GM12872 (cell line): ENCODE measurements at regions not wholly inside any gene's neighbourhood (a gene's known extent, or its start where the extent isn't known, plus 50 kb on each side); places are given as distances from the start of the nearest gene placed in this dataset.

ENCODE experiments used
- CTCF ChIP-seq: IDR thresholded peaks from 3 replicates; pipeline ENCODE4 v1.5.1; 2011; ENCODE audit warnings: low read depth, mild to moderate bottlenecking, low read length, moderate library complexity; ENCODE audit not compliant: insufficient read depth

DNA sequence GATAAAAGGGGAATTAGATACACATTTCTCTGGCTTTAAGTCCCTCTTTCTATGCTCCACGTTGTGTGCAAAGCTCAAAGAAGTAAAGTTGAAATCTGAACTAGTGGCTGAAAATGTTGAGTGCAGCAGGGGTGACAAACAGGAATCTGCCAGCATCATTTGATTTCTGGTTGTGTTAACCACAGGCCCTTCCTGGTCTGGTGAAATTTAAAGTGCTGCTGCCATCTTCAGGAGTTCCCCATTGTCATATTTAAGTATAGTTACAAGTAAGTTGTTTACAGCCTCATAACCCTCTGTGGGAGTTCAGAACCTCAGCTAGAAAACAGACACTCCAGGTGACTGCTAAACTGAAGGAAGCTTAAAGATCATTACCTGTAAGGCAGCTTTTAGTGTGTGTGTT lies 90.9 kb upstream of the CCDC196 start:
- TF ChIP-seq CTCF = no peak

DNA sequence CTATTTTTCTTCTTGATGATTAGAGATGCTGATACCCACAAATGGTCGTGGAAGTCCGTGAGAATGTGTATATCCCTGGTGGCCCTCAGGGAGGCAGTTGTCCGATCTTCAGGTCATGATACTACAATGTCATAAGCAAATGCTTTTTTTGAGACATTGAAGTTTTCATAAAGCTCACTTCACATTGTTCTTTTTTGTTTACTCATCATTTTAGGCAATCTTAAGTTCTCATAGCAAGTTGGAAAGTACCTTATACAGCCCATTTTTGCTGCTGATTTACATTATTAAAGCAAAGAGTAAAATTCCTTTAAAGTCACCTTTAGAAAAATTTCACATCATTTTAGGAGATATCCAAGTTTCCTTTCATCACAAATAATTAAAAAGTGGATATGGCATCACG lies 90.0 kb upstream of the CCDC196 start:
- TF ChIP-seq CTCF = no peak

DNA sequence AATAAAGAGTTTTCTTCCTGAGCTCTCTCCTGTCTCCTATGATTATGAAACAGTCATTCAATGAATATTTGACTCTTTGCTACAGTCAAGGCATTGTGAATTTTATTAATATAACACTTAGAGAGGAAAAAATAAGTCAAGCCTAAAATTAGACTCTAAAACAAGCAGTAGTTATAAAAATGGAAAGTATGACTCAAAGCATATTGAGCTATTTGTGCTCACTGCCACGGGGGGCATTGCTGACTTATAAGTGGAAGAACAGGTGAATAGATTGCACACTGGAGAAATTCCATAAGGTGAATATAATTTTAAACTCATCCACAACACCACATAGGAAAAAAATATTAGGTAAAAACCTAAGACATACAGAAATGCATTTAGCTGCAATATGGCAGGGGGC lies 87.7 kb upstream of the CCDC196 start:
- 0 out of 3 replicates have a peak, but pooled peaks have one; percentile 21 for TF ChIP-seq CTCF

DNA sequence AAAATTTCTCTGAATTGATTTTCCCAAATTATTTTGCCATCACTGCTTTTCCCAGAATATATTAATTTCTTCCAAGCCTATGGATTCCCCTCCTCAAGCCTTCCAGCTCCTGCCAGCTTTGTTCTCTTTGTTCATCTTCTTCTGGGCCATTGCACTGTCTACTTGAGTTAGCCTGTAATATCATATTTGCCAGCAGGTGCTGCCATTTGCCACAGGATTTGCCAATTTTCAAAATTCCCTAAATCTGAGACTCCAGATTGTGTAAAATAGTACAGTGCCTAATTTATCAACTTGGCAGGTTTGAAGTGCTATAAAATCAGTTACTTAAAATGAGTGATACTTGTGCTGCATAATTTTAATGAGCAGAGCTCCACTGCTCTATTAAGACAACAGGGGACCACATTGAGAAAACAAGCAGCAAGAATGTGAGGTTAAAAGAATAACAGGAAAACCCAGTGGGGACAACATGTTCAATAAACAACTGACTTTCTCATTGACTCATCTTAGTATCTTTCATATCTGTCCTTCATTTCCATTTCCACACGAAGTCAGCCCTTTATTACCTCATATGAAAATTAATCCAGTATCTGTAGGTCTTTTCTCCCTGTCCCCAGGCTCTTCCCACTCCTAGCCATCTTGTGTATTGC lies 84.6 kb upstream of the CCDC196 start:
- peak; percentile 75 for TF ChIP-seq CTCF

DNA sequence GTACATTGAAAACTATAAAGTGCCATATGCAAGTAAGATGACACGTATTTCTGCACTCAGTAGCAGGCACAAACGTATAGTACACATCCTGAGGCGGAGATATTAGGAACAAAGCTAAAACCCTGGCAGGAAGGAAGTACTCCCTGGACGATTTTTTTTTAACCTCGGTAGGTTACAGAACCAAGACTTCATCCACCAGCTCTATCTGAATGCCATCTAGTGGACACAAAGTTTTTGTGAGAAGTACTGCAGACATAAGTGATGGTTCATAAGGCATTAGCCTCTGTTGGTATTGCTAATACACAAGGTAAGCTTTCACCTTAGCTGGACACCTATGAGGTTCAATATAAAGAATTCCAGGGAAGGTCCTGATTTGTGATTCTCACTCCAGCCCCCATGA lies 83.0 kb upstream of the CCDC196 start:
- TF ChIP-seq CTCF = peak; percentile 71

DNA sequence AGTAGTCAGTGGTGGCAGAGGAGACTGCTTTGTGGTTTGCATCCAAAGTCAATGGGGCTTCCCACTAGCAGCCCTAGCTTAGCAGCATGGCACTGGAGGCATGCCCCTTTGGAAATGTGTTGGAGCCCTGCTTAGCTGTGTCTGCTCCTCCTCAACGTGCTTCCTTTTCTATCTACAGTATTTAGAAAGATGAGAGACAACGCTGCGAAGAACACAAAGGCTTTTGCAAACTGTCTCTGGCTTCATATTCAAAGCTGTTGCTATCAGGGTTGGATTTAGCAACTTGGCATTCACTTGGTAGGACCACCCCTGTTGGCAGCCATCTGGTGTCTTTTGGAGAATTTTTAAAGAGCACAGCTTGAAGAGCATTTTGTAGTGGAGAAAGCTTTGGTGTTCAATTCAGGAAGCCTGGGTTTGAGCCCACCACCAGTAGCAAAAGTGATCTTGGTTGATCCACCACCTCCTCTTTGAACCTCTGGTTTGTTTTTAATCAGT lies 82.1 kb upstream of the CCDC196 start:
- no peak for TF ChIP-seq CTCF

GRCh38 chr14:66405158-66405557 lies 81.0 kb upstream of the CCDC196 start:
- TF ChIP-seq CTCF = no peak

- no peak for TF ChIP-seq CTCF
Observed at GRCh38 chr14:66413901-66414300, 72.3 kb upstream of the CCDC196 start.
